A549 (cell line): ENCODE measurements at regions not wholly inside any gene's neighbourhood (a gene's known extent, or its start where the extent isn't known, plus 50 kb on each side); places are given as distances from the start of the nearest gene placed in this dataset.

Experiments
- CTCF ChIP-seq: fragments of >200 bp; sonication (Bioruptor Twin); formaldehyde crosslinking; IDR thresholded peaks from 3 replicates; pipeline ENCODE4 v1.5.1; 2016
- EP300 ChIP-seq, 2 experiments: fragments of >200 bp; sonication (Bioruptor Twin); formaldehyde crosslinking; IDR thresholded peaks; 2 replicates in 1 of 2; 3 replicates in 1 of 2; pipeline ENCODE4 v1.6.1; 2016 to 2017
- USF2 ChIP-seq: fragments of 450-650 bp; IDR thresholded peaks from 2 replicates; pipeline ENCODE4 v1.6.1; 2014; ENCODE audit warnings: antibody characterized with exemption

- TF ChIP-seq USF2: no peak
- no peak for TF ChIP-seq CTCF
- no peak for TF ChIP-seq EP300 (IDR thresholded peaks at IDR 0.05)
Measured at GRCh38 chr16:85563034-85563433, 50.1 kb upstream of the GSE1 start.
